Islet of Langerhans (tissue), 1 donor: ENCODE measurements at regions not wholly inside any gene's neighbourhood (a gene's known extent, or its start where the extent isn't known, plus 50 kb on each side); places are given as distances from the start of the nearest gene placed in this dataset.

ENCODE experiments used
- FAIRE-seq: peaks from one replicate; lab custom pipeline; 2011; peaks lifted over from hg19 to GRCh38; lab: Jason Lieb, UNC

DNA sequence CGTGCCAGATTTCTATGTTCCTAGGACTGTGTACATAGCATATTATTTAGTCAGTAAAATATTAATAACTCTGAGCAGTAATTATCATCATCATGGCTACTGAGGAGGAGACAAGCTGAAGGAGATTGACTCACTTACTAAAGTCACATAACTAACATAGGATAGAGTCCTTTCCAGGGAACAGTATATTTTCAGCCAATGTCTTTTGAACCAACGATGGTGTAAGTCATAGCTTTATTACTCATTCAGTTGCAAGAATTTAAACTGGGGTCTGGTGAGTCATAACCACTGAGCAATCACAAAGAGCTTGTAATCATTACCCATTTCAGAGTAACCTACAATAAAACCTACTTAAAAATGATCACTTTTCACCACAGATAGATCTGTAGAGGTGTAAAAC is 1564.8 kb upstream of the TENM4 start:
- no peak for FAIRE-seq

DNA sequence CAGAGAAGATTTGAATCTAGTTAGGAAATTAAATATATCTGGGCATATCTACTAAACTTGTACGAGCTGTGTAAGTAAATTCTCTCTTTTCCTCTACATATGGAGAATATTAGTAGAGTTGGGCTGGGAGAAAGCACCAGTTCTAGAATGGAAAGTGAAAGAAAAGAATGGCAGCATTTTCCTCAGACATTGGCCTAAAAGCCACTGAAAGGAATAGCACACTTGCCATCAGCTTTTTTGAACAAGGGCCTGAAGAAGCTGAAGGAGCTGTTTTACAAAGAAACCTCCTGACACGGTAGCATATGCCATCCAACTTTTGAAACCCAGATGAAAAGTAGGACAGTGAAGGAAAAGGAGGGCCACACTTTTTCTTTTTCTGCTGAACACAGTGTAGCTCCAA is 1563.7 kb upstream of the TENM4 start:
- no peak for FAIRE-seq

DNA sequence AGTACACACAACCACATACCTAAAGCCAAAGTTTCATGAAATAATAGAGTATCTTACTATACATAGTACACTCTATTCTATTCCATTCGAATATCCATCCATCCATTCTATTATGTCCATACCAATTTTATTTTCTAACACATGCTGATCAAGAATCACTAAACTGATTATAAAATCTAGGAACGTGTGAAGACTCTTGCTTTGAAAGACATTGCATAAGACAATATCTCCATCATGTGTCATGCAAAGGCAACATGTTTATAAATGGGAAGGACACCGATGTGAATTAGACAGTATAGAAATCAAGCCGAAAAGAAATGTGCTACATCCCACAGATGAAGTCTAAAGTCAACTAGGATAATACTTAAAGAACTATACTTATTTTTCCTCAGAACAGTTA is 1561.5 kb upstream of the TENM4 start:
- FAIRE-seq: no peak

DNA sequence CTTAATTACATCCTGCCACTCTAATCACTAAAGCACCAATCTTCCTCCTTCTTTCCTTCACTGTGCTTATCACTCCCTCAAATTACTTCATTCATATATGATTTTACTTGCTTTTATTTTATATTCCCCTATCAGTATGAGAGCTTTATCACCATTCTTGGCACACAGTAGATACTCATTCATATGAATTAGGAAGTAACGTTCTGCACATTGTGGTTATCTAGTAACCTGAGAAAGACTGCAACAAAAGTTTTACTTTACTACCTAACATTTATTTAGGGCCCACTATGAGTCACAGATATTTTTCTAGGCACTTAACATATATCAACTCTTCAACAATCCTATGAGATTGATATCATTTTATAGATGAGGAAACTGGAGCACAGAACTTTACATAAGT is 1559.9 kb upstream of the TENM4 start:
- no peak for FAIRE-seq

DNA sequence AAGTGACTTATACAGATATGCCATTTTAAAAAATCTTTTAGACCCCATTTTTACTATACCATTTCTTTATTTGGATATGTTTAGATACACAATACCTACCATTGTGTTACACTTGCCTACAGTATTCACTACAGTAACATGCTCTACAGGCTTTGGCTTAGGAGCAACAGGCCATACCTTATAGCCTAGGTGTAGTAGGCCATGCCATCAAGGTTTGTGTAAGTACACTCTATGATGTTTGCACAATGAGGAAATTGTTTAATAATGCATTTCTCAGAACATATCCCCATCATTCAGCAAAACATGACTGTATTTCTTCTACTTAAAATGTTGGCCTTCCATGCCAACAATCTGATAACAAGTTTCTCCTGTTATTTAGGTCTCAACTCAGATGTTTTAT is 1559.5 kb upstream of the TENM4 start:
- FAIRE-seq: no peak

DNA sequence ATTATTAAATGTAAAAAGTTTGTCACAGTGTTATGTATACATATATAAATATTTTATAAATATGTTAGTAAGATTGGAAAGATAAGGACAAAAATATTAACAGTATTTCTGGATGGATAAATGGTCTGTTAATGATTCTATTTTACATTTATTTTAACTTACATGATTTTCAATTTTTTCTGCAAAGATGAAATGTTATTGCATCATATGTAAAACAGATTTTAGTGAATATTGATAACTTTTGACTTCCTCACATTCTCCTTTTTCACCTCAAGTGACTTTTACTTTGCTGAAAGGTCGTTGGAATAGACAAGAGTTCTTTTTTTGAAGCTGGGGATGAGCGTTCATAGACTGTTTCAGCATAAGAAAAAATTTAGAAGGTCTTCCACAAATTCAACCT is 1554.7 kb upstream of the TENM4 start:
- no peak for FAIRE-seq

DNA sequence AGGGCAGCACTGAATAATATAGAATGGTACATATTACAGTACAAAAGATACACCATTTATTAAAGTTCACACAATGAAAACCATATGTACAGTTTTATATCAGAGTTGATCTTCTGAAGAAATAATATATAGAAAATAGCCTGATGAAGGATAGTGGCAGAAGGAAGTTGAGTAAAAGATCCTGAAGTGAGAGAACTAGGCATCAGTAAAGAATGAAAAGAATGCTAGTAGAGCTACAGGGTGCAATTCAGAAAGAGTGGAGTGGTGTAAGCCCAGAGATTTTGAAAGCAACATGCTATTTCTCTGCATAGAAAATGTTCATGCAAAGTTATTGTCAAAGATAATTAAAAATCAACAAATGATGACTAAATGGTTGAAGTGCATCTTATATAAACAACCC is 1552.7 kb upstream of the TENM4 start:
- FAIRE-seq: no peak

DNA sequence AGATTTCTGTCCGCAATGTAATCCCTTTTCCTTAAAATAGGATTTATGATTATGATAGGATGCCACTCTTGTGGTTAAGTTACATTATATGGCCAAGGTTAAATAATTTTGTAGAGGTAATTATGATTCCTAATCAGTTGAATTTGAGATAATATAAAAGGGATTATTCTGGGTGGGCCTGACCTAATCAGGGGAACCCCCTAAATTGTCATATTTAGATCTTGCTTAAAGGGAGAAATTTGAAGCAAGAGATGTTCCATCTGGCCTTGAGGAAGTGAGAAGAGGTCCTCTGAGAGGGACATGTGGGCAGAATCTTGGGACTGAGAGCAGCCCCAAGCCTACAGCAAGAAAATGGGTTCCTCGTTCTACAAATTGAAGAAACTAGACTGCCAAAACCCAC is 1550.1 kb upstream of the TENM4 start:
- FAIRE-seq: no peak

DNA sequence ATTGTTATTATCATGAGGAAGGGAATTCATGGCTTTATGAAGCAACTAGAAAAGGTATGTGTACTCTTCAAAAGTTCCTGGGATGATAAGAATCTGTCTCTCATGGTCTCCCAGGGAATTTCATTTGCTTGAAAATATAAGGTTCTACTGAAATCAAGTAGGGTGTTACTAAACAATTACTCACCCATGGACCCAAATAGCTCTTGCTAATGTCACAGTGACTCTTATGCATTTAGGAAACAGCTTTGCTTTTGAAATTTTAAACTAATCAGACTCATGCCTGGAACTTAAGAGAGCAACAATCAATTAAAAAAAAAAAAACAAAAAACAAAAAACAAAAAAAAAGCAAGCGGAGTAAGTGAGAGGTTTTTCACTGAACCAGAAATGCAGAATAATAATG is 1546.3 kb upstream of the TENM4 start:
- no peak for FAIRE-seq

DNA sequence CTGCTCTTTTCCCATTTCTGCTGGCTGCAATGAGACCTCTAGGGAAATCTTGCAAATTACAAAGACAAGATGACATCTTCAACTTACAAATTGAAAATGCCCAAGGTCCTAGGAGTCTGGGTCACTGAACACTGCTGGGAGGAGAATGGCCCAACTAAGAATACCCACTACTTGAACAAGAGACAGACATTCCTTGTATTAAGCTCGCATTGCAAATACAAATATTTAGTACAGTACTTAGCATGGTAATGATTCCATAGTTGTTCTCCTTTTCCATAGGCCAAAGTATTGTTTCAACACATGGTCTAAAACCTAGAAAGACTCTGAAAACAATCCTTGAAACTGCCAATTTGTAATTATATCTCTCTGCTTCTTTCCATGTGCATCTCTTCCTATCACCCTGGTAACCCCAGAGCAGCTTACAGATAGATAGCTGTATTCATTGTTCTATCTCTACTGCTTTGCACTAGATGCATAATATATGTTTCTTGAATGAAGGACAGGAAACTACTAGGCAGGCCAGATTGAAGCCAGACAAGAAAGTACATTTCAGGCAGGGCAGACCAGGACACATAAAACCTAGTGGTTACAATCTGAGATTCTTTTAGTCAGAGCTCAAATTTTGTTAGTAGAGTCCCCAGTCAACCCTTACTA is 1545.7 kb upstream of the TENM4 start:
- FAIRE-seq: no peak

DNA sequence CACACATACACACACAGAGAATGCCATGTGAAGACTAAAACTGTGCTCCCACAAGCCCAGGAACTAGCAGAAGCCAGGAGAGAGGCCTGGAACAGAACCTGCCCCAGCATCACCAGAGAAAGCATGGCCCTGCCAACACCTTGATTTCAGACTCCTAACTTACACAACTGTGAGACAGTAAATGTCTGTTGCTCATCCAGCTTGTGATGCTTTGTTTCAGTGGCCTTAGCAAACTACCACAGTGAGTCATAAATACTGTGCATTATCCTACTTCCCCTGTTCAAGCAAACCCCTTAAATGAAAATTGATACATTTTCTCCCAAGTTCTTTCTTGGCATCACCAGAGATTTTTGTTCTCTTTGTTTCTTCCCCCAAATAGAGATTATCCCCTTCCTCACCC is 1539.4 kb upstream of the TENM4 start:
- no peak for FAIRE-seq

DNA sequence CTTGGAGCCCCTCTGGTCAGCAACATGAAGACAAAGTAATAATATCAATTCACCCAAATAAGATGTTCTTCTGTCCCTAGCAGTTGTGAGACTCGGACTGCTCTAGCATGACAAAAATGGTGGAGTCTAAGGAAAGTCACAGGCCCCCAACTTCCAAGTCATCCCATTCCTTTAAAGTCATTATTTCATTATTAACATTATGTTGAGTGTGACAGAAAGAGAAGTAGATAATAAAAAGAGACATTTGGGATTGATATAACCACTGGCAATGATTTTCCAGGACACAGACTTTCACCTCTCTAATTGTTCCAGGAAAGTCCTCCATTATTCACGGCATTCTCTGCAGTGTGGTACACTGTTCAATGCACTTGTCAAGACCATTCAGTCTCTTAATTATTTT is 1533.0 kb upstream of the TENM4 start:
- no peak for FAIRE-seq

DNA sequence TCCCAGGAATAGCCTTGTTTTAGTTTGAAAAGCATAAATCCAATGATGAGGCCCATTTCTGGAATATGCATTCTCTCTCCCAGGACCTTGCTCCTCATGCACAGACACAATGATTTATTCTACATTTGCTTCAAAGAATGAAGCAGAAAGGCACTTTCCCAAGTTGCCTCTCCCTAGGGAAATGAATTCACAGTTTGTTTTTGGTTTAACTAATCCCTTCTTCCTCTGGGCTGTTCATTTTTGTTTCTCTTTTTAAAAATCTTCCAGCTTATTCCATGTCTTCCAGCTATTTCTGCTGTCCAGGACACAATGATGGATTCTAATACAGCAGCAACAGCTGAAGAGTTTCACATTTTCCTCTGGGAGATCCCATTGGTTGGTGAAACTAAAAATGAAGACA is 1529.2 kb upstream of the TENM4 start:
- FAIRE-seq: no peak

DNA sequence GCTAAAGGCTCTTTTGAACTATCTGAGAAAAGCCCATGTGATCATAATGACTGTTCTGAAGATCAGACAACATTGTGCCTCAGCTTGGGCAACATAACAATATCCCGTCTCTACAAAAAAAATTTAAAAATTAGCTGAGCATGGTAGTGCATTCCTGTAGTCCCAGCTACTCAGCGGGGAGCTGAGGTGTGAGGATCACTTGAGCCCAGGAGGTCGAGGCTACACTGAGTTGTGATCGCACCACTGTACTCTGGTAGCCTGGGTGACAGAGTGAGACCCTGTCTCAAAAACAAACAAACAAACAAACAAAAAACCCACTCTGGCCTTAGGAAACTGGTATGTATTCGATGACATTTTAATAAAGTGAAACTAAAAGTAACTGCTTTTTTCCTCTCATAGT is 1526.8 kb upstream of the TENM4 start:
- FAIRE-seq: no peak

DNA sequence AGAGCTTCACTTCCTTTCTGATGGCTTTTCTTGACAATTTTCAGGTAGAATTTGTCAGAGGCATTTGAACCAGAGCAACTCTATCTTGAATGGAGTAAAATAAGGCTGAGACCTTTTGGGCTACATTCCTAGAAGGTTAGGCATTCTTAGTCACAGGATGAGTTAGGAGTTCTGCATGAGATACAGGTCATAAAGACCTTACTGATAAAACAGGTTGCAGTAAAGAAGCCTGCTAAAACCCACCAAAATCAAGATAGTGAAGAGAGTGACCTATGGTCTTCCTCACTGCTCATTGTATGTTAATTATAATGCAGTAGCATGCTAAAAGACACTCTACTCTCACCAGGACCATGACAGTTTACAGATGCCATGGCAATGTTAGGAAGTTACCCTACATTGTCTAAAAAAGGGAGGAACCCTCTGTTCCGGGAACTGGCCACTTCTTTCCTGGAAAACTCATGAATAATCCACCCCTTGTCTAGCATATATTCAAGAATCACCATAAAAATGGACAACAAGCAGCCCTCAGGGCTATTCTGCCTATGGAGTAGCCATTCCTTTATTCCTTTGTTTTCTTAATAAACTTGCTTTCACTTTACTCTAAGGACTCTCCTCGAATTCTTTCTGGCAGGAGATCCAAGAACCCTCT is 1519.7 kb upstream of the TENM4 start:
- no peak for FAIRE-seq

DNA sequence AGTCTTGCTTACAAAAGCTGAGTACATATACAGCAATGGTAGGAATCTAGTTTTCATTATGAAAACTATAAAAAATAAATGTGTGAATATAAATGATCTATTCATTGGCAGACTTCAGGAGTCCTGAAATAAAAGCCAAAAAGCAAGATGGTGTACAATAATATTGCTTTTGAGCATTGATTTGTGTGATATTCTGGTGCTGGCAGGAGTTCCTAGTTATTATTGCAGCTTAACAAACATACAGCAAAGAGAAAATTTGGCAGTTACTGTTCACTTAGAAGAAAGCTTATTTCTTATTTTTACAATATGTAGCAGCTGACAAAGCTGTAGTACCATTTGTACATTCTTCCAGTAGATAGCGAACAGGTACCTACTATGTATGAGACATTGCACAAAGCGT is 1518.9 kb upstream of the TENM4 start:
- FAIRE-seq: no peak

DNA sequence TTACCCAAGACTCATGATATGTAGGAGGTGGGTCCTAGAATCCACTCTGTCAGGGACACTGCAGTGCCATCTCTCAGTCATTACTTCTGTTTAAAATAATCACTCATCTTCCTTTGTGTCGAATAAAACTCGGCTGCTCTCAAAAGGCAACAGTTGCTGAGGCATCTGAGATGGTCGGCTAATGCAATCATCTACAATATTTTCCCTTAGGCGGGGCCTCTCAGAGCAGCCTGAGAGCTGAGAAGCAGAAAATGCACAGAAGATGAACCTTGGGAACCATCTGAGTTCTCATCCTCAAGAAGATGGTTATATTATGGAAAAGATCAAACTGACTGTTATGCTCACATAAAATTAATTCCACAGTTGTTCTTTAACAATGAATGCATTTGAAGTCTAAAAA is 1518.2 kb upstream of the TENM4 start:
- no peak for FAIRE-seq

DNA sequence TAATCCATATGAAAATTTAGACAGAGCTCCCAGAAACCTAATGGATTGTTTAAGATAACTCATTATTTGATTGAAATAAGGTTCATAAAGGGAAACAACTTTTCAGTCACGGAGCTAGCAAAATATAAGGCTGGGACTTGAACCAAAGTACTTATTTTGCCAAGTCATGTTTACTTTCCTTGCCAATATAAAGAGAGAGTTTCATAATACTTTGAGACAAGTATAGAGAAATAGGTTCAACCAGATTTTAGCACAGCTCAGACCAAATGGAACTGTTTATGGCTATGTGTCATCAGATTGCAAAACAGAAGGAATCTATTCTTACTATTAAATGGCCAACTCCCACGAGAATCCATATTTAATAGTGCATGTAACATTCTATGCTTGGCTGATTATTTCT is 1517.5 kb upstream of the TENM4 start:
- no peak for FAIRE-seq

DNA sequence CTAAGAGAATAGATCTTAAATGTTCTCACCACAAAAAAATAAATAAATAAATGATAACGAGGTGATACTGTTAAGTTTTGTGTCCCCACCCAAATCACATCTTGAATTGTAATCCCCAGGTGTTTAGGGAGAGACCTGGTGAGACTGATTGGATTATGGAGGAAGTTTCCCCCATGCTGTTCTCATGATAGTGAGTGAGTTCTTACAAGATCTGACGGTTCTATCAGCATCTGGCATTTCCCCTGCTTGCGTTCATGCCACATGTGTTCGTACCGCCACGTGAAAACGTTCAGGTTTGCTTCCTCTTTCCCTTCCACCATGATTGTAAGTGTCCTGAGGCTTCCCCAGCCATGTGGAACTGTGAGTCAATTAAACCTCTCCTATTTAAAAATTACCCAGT is 1514.8 kb upstream of the TENM4 start:
- no peak for FAIRE-seq

DNA sequence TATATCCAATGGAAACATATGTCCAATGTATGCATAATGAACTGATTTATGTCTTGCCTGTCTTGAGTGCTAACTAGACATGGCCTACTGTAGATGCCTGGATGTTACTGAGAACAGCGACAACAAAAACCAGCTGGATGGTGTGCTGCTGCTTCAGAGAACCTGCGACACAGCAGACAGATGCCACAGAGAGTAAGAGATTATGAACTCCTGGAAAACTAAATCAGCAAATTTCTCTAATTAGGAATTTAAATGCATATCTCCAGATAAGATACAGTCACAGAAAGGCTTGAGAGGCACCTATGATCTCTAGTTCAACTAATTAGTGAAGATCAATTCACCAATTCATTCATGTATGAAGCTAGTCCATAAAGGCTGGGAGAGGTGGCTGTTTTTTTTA is 1508.0 kb upstream of the TENM4 start:
- no peak for FAIRE-seq

DNA sequence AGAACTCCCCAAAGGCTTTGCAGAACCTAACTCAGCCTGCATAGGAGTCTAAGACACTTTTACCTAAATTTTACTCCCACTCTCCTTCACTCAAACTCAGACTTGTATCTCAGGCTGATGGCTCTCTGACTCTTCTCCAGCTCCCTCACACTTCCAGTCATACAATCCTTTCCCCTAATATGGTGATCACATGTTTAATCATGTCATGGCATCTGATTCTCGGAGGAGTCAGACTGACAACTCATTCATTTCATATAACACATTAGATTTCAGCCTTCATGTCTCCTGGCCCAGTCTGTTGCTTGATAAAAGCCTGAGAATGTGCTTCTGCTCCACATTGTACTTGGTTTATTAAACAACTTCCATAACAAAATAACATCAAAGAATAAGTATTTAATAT is 1503.9 kb upstream of the TENM4 start:
- FAIRE-seq: no peak

DNA sequence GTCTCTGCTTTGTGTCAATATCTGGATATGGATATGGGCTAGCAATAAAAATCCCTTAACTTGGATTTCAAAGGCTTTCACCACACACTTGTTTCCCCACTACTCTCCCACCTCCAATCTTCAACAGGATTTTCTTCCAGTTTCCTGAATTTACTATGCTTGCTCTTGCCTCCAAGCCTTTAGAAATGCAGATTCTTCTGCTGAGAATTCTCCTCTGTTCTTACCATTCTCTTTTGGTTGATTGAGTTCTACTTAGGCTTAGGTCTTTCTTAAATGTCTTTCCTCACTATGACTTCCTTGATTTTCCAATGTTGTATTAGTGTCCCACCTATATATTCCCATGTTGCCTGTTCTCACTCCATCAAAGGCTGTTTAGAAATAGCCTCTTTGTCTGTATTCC is 1502.4 kb upstream of the TENM4 start:
- FAIRE-seq: no peak

DNA sequence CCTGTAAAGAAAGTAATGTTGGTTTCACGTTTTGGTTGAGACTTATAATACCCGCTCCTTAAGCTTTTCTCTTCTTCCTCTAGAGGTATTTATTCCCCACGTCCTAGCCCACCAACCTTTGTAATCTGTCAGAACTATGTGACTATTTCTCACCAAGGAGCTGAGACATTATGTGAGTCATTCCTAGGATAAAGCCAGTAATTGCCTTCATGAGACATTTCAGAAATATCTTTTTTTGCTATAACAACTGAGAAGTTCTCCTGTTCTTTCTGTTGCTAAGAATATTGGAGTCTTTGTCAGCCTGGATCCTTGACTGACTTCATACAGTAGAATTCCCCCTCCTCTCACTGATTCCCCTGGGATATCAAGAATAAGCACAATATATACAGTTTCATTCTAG is 1497.0 kb upstream of the TENM4 start:
- FAIRE-seq: no peak

DNA sequence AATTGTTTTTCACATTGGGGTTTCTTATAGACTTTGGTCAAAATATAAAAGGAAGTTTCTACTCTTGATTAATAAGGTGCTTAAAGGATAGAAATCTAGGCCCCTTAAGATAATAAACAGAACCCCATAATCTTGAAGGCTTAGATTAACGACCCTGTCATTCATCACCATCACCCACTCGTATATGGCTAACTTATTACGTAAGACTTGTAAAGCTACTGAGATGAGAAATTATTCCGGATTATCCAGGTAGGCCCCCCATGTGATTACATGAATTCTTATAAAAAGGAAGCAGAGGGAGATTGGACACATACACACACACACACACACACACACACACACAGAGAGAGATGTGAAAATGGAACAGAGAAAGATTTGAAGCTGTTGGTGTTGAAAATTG is 1489.2 kb upstream of the TENM4 start:
- FAIRE-seq: no peak
